Head of caudate nucleus (tissue), 42 donors: ENCODE measurements at regions not wholly inside any gene's neighbourhood (a gene's known extent, or its start where the extent isn't known, plus 50 kb on each side); places are given as distances from the start of the nearest gene placed in this dataset.

Source experiments
- DNase-seq, 42 donors: peaks; one replicate each; pipeline versions ENCODE4 v3.0.0 to v3.0.0-alpha.2; 2020 to 2021; ENCODE audit warnings: mixed read lengths in 7 of 42
- intact Hi-C: fragments of 100-400 bp; cut with DNase I; formaldehyde crosslinking; loops from one replicate; pipeline ENCODE4 v1.15.0; 2022

GRCh38 chr15:70206668-70207067 lies 109.0 kb upstream of the TLE3 start:
- intact Hi-C loops: no loop called here
- DNase-seq: no peak

DNA sequence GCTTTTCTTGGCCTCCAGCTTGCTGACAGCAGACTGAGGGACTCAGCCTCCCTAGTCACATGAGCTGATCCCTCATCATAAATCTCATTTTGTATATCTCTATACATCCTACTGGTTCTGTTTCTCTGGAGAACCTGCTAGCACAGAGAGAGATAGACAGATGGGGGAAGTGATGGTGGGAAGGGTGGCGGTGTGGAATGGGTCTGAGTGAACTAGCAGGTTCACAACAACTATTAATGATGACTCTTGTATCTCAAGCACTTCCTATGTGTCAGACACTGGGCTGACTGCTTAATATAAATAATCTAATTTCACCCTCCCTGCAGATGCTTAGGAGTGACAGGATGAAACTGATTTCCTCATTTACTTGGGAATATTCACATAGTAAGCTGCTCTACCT lies 106.9 kb upstream of the TLE3 start:
- no peak for DNase-seq
- intact Hi-C loops: no loop called here

DNA sequence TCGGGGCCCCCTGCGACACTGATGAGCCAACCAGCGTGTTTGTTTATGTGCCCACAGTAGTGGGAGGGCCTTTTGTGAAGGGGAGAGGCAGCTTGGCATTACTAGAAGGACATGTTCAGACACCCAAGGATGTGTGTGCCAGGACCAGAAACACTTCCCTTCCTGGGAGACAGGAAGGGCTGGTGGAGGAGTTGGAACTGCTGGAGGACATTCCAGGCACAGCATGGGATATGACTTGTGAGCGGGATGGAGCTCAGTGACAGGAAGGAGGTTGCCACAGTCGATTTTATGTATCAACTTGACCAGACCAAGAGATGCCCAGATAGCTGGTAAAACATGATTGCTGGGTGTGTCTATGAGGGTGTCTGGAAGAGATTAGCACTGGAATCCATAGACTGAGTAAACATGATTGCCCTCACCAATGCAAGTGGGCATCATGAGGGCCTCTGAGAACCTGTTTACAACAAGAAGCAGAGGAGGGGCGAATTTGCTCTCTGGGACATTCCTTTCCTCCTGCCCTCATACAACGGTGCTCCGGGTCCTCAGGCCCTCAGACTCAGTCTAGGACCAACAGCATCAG lies 106.4 kb upstream of the TLE3 start:
- intact Hi-C loops: no loop called here
- no peak for DNase-seq

GRCh38 chr15:70202756-70203155 lies 105.0 kb upstream of the TLE3 start:
- intact Hi-C loops: no loop called here
- no peak for DNase-seq

- no peak for DNase-seq
- intact Hi-C loops: no loop called here
Measured at GRCh38 chr15:70201425-70201775, 103.7 kb upstream of the TLE3 start.

DNA sequence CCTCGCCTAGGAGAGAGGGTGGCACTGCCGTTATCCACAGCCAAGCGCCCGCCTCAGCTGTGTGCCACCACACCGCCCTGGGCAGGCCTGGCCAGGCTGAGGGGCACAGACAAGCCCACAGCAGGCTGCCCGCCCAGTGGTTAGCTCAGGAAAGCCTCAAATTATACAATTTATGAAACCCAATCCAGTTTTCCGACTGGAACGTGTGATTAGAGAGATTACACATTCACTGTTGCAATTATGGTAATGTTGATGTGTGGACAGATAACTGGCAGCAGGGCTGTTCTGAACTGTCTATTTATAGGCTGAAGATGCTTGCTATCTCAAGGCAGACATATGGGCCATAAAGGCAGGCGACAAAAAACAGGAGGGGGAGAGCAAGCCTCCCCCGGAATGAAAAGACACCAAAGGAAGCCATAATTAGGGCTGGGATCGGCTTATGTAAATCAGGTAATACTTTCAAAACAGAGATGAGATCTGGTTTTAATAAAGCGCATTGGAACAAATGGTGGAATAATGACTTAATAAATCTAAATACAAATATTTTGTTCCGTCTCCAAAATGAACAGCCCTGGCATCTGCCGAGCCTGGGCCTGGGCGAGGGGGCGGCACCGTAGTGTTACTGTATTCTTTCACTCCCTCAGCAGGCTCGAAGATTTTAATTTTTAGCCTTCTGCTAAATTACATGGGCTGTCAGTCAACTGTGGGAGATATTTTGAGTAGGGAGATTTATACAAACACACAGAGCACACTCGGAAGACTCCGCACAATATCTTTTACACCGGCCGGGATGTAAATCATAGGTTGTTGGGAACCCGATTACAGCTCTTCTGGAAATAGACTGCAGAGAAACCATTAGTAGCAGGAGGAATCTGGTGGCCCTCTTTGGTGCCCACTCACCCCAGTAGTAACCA lies 103.1 kb upstream of the TLE3 start:
- peak in 1 of 42 donors; percentile 18 for DNase-seq

GRCh38 chr15:70199540-70200410 lies 102.1 kb upstream of the TLE3 start:
- intact Hi-C loops: no loop called here
- no peak for DNase-seq

More for the DNA sequence above, 103.1 kb upstream of the TLE3 start:
- intact Hi-C loops: no loop called here

- intact Hi-C loops: no loop called here
- DNase-seq: no peak
Measured at GRCh38 chr15:70199124-70199482, 101.4 kb upstream of the TLE3 start.

- intact Hi-C loops: no loop called here
- no peak for DNase-seq
Measured at GRCh38 chr15:70198441-70199123, 100.9 kb upstream of the TLE3 start.

DNA sequence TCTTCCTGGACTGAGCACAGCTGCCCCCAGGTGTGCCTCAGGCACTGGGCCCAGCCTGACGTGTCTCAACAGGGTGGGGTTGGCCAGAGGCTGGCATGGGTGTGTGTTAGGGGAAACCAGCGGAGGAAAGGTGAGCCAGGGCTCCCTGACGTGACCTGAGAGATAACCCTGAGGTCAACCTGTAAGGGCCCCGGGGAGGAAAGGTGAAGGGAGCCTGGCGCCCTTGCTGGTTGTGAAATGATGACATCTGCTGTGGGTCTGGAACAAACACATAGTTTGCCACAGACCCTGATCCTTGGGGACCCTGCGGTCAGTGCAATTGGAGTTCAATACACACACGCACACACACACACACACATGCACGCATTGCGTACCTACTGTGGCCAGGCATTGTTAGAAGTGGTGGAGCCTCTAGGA lies 100.2 kb upstream of the TLE3 start:
- intact Hi-C loops: no loop called here
- no peak for DNase-seq

- intact Hi-C loops: no loop called here
- DNase-seq: no peak
Measured at GRCh38 chr15:70197318-70197944, 99.7 kb upstream of the TLE3 start.

DNA sequence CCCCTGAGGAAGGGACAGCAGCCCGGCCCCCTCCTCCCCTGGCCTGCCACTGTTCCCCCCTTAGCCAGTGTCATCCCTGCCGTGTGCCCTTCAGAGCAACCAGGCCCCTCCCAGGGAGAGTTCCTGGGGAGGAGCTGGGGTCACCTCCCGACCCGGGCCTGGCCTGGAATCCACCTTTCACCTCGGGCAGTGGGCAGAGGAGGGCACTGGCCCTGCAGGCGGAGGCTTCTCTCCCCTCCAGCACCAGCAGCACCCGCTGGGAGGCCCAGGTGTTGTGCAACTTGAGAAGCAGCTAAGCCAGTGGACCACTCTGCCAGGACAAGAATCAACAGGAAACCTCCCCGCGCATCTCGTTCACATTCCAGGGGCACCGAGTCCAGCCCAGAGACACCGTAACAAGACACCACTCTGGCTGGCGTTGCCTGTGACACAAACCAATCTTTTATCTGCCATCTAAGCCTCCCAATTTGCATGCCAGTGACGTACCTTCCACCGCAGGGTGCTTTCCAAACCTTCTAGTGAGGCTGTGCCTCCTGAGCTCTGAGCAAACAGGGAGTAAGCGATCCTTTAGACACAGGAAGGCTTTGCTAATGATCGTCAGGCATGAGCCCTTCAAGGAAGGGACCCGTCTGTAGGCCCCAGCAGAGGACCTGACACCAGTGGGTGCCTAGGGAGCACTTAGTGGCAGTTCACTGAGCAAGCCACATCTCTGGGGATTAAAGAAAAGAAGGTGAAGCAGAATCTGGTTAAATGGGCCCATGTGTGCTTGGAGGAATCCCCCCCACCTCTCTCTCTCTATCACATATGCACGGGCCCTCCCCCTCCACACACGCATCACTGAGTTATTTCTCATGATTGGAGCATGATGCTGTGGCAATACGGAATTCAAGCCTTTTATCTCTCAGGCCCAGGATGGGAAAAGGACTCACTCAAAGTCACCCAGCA lies 98.9 kb upstream of the TLE3 start:
- intact Hi-C loops: no loop called here
- DNase-seq: no peak

DNA sequence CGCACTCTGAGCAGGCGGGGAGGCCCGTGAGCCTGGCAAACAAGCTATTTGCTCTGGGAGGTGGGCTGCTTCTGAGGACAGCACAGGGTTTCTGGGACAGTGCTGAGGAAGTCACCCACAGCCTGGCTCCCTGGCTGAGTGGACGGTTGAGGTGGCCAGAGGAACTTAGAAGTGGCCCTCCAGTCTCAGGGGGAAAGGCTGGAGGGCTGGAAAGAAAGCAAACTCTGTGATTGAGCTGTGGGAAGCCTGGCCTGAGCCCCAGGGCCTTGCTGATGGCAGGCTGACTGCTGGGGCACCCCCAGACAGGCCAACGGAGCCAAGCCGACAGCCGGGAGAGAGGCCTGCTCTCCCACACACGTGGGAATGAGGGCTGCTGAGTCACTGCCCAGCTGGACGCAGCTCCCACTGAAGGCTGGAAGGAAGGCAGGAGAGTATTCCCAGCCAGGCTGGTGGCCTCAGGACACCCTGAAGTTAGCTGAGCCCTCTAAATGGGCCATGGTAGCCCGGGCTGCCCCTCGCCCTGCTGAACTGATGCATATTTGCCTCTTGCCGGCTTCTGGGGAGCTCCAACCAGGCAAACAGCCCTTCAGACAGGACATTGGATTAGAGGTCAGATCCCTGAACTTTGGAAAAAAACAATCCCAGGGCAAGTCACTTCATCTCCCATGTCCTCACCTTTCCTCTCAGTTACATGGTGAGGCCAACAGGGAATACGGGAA lies 98.0 kb upstream of the TLE3 start:
- intact Hi-C loops: no loop called here
- DNase-seq: peak; percentile 21 to 87 (median 64)

- intact Hi-C loops: no loop called here
- no peak for DNase-seq
Measured at GRCh38 chr15:70195171-70195570, 97.5 kb upstream of the TLE3 start.

- intact Hi-C loops: no loop called here
- peak in 1 of 42 donors; percentile 17 for DNase-seq
Measured at GRCh38 chr15:70194266-70194665, 96.5 kb upstream of the TLE3 start.

DNA sequence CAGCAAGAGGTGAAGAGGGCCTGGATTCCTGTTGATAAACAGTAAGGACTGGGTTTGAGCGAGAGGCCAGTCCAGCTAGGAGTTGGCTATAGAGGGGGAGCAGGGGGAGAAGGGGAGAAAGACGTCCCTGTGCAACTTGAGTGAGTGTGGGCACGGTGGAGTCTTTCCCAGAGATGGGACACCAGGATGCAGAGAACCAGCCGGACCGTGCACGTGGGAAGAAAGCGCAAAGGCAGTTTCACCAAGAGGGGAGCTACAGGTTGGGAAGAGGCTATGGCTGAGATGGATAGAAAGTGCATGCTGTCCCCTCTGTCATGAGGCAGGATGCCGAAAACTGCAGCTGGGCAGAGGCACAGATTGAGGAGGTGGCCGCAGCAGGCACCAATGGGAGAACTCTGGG lies 96.0 kb upstream of the TLE3 start:
- DNase-seq: peak in 1 of 42 donors; percentile 17
- intact Hi-C loops: no loop called here

- intact Hi-C loops: no loop called here
Measured at GRCh38 chr15:70192490-70192889, 94.8 kb upstream of the TLE3 start.

More at GRCh38 chr15:70192490-70192889, 94.8 kb upstream of the TLE3 start:
- no peak for DNase-seq
